Coronary artery (tissue), 2 donors: ENCODE measurements at regions not wholly inside any gene's neighbourhood (a gene's known extent, or its start where the extent isn't known, plus 50 kb on each side); places are given as distances from the start of the nearest gene placed in this dataset.
"Not testable (repeated sequence)": the region's sequence is repeated elsewhere in the genome, so short reads cannot be mapped to it uniquely, and the experiment has no call there.

ENCODE experiments used
- DNase-seq: peaks from one replicate; pipeline ENCODE4 v3.0.0-alpha.2; 2017; ENCODE audit warnings: low spot score
- H3K27ac ChIP-seq, 2 donors: fragments of 200-600 bp; sonication (generic); one replicate each; pipeline ENCODE4 v1.5.1; 2016 to 2019
- H3K4me3 ChIP-seq: fragments of 200-600 bp; sonication (generic); 2 replicates; pipeline ENCODE4 v1.5.1; 2016; ENCODE audit warnings: mild to moderate bottlenecking, moderate library complexity
- TF ChIP-seq, protein P1 (sequence below): fragments of 200-600 bp; sonication (generic); IDR thresholded peaks from one replicate; pipeline ENCODE4 v1.5.1; 2019; ENCODE audit warnings: antibody characterized with exemption

- H3K27ac ChIP-seq = no peak overlapping the region
- H3K4me3 ChIP-seq = no peak overlapping the region
- TF ChIP-seq, protein P1, sequence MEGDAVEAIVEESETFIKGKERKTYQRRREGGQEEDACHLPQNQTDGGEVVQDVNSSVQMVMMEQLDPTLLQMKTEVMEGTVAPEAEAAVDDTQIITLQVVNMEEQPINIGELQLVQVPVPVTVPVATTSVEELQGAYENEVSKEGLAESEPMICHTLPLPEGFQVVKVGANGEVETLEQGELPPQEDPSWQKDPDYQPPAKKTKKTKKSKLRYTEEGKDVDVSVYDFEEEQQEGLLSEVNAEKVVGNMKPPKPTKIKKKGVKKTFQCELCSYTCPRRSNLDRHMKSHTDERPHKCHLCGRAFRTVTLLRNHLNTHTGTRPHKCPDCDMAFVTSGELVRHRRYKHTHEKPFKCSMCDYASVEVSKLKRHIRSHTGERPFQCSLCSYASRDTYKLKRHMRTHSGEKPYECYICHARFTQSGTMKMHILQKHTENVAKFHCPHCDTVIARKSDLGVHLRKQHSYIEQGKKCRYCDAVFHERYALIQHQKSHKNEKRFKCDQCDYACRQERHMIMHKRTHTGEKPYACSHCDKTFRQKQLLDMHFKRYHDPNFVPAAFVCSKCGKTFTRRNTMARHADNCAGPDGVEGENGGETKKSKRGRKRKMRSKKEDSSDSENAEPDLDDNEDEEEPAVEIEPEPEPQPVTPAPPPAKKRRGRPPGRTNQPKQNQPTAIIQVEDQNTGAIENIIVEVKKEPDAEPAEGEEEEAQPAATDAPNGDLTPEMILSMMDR = no peak
- no peak for DNase-seq
Observed at GRCh38 chr13:66237411-66238062, 992.6 kb downstream of the PCDH9 start.

- no peak overlapping the region for H3K27ac ChIP-seq
- no peak for DNase-seq
- H3K4me3 ChIP-seq = no peak overlapping the region
- TF ChIP-seq, protein P1 = no peak
Observed at GRCh38 chr13:66234159-66234558, 996.0 kb downstream of the PCDH9 start.

DNA sequence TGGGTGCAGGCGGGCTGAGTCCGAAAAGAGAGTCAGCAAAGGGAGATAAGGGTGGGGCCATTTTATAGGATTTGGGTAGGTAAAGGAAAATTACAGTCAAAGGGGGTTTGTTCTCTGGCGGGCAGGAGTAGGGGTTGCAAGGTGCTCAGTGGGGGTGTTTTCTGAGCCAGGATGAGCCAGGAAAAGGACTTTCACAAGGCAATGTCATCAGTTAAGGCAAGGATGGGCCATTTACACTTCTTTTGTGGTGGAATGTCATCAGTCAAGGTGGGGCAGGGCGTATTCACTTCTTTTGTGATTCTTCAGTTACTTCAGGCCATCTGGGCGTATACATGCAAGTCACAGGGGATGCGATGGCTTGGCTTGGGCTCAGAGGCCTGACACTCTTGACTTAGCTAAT, 998.2 kb downstream of the PCDH9 start:
- not testable (repeated sequence) for H3K4me3 ChIP-seq, DNase-seq, H3K27ac ChIP-seq

DNA sequence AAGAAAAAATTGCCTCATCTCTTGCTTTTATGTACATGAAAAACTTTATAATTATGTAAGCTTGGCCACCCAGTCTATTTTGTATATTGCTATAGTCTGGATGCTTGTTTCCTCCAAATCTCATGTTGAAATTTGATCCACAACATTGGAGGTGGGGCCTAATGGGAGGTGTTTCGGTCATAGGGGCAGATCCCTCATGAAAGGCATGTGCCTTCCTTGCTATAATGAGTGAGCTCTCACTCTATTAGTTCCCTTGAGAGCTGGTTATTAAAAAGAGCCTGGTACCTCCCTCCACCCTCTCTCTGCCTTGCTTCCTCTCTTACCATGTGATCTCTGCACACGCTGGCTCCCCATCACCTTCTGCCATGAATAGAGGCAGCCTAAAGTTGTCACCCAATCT, 1005.1 kb downstream of the PCDH9 start:
- DNase-seq = no peak
- no peak overlapping the region for H3K4me3 ChIP-seq
- TF ChIP-seq, protein P1 = no peak
- H3K27ac ChIP-seq = no peak overlapping the region

- DNase-seq = no peak
- Histone ChIP-seq H3K27ac (no peak overlapping the region), H3K4me3 (no peak overlapping the region)
- TF ChIP-seq, protein P1 = no peak
Observed at GRCh38 chr13:66224663-66225062, 1005.5 kb downstream of the PCDH9 start.

- Histone ChIP-seq H3K4me3 (no peak overlapping the region), H3K27ac (no peak overlapping the region)
- TF ChIP-seq, protein P1 = no peak
- DNase-seq = no peak
Observed at GRCh38 chr13:66222926-66223325, 1007.2 kb downstream of the PCDH9 start.

GRCh38 chr13:66222127-66222526, 1008.0 kb downstream of the PCDH9 start:
- no peak for DNase-seq
- TF ChIP-seq, protein P1 = no peak
- Histone ChIP-seq H3K4me3 (no peak overlapping the region), H3K27ac (no peak overlapping the region)
